ENCODE measurements at regions not wholly inside any gene's neighbourhood (a gene's known extent, or its start where the extent isn't known, plus 50 kb on each side); places are given as distances from the start of the nearest gene placed in this dataset.
"Not testable (repeated sequence)": the region's sequence is repeated elsewhere in the genome, so short reads cannot be mapped to it uniquely, and the experiment has no call there.

DNA sequence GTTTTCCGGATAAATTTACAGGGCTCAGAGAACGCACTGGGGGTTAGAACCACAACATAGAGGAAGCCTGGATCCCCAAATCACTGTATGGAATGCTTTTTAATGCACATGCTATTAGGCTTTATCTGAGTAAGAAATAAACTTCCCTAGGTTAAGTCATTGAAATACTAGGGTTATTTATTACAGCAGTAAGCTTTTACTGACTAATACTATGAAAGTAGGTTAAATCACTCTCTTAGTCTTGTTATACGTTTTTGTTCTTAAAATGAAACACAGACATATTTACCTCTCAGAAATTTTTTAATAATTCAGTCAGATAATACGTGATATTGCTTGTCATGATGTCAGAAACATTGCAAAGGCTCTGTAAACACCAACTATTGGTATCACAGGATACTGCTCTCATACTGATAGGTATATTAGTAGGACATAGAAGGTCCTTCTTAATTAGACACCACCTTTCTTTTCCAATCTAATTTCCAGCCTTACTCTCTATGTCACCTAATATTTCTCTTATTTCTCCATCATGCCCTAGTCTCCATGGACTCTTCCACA, 162.7 kb upstream of the NYAP2 start:
- DNase-seq = no peak

DNA sequence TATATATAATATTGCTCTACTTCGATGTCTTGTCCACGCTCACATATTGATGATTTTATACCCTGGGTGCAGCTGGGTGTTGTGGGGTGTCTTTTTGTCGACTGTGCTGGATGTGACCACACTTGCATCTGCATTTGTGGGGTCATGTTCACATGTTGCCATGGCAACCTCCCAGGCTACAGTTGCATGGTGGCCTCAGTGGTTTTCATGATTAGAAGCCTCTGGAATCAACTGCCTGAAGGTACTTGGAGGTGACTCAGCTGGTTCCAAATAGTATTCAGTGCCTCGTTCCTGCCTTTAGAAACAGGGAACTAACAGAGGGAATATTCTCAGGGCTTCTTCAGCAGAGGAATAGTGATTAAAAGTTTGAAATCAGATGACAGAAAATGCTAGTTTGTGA, 166.3 kb upstream of the NYAP2 start:
- DNase-seq = no peak

DNA sequence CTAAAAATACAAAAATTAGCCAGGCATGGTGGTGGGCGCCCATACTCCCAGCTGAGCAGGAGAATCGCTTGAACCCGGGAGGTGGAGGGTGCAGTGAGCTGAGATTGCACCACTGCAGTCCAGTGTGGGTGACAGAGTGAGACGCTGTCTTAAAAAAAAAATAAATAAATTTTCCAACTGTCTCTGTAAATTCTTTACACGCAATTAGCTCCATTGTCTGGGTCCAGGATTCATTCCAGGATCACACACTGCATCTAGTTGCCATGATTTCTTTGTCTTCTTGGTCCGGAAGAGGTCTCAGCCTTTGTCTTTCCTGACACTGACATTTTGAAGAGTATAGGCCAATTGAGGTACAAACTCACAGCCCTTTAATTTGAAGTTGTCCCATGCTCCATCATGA, 167.6 kb upstream of the NYAP2 start:
- no peak for DNase-seq

DNA sequence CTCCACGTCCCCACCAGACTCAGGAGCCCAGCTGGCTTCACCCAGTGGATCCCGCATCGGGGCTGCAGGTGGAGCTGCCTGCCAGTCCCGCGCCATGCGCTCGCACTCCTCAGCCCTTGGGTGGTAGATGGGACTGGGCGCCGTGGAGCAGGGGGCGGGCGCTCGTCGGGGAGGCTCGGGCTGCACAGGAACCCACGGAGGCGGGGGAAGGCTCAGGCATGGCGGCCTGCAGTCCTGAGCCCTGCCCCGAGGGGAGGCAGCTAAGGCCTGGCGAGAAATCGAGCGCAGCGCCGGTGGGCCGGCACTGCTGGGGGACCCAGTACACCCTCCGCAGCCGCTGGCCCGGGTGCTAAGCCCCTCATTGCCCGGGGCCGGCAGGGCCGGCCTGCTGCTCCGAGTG, 170.2 kb upstream of the NYAP2 start:
- not testable (repeated sequence) for DNase-seq

DNA sequence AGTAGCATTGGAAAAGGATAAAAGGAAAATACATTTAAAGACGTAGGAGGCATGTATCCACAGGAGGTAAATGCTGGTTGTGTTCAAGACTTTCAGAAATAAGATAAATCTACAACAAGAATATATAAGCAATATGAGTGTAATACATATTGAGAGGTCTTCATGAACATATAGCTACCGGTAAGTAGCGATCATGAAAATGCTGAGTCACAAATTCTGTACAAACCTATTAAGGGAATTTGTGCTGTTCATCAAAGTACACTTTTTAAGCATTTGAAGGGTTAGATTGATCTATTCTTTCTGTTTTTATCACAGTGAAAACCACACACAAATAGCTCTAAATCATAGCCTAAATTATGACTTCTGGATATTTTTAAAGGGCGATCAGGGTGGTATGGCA, 173.1 kb upstream of the NYAP2 start:
- no peak for DNase-seq

DNA sequence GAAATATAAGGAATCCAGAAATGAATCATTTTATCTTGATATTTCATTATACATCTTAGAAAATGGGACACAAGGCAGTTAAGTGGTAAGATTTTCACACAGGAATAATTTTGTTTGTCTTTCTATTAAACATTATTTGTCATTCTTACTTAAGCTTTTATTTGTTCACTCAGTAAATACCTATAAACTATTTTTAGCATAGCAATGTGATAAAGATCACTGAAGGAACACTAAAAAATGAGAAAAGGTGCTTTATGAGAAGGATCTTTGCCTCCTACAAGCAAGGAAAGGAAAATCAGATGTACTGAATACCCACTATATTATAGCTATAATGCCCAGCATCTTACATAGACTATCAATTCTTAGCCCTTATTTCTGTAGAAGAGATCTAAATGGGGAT, 176.2 kb upstream of the NYAP2 start:
- DNase-seq = no peak

DNA sequence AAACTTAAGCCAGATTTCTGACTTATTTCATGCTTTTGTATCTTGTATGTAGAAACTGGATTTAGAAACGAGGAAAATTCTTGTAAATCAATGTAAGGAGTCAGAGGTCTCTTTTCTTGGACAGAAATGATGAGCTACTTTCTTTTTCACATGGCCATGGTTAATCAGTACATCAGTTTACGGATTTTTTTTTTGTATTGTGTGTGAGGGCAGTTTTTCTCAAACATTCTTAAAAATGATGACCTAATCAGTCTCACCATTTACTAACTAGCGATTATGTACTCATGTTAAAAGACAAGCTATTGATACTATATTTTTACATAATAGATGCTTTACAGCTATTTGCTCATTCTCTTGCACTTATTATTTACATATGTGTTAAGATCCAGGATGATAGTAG, 165.2 kb upstream of the DOCK10 start:
- no peak for DNase-seq

DNA sequence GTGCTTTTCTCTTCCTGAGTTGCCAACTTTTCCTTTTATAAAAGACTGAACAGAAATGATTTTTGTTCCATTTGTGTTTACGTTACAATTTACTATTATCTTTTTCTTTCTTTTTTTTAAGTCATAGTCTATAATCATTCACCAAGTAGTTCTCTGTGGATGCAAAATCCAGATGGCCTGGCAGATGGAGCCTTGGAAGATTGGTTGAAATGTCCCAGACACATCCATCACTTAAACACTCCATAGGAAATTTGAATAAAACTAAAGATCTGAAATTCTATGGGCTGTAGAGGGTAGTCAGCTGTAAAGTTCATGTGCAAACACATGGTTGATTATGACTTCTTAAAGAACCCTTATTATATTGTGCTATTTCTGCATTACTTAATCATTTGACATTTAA, 164.8 kb upstream of the DOCK10 start:
- no peak for DNase-seq

DNA sequence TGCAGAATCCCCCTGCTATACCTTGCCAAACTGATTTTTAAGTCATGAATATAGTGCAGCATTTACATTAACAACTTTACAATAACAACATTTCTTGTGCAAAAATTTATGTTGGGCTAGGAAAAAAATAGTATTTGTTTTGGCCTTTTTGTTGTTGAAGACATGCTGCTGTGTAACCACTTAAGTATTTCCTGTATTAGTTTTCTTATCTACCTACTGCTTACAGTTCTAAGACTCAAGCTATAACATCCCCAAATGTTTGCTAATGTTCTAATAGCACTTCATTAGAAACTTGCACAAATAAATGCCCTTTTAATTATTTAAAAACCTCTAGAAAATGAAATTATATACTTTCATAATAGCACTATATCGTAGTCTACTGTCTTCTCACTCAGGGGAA, 154.3 kb upstream of the DOCK10 start:
- no peak for DNase-seq

DNA sequence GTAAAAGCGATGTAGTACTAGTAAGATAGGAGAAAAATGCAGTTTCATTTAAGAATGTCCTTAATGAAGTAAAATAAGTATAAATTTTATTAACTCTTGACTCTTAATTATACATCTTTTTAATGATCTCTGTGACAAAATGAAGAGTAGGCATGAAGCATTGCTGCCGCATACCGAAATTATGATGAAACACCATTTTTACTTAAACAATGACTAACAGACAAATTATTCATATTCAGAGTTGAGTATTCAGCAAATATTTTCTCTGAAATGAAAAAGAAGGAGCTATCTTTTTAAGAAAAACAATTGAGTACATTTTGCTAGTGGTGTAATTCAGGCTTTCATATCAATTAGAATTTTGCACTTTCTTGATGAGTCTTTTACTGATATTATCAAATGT, 150.6 kb upstream of the DOCK10 start:
- DNase-seq = no peak

DNA sequence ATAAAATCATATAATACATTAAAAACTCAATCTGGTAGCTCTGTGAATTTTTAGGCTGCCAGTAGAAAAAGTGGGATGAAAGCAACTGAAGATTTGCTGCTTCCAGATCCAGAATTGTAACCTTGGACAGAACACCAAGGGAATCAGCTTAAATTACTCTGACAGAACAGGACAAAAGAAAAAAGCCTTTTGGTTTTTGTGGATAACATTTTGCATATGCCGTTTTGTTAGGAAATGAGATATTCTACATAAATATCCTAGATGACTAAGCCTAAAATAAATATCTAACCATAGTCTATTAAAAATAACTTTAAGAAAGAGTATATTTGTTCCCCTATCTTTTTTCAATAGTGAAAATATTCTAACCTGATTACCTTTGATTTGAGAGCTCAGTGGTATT, 148.7 kb upstream of the DOCK10 start:
- DNase-seq = no peak

DNA sequence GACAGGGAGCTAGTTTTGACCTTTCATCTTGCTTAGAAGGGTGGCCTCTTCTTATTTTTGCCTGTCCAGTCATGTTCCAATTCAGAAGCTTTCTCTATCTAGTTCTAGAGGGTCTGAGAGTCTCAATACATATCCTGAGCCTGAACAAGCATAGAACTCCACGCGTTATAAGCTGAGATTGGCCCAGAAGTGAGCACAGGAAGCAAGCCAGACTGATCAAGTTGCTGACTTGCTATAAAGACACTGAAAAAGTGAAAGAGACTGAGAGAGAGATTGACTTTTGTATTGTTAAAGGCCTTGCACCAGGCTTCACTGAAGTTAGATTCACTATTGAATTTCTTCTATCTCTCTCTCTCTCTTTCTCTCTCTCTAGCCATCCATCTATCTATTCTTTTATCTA, 142.7 kb upstream of the DOCK10 start:
- DNase-seq = no peak

DNA sequence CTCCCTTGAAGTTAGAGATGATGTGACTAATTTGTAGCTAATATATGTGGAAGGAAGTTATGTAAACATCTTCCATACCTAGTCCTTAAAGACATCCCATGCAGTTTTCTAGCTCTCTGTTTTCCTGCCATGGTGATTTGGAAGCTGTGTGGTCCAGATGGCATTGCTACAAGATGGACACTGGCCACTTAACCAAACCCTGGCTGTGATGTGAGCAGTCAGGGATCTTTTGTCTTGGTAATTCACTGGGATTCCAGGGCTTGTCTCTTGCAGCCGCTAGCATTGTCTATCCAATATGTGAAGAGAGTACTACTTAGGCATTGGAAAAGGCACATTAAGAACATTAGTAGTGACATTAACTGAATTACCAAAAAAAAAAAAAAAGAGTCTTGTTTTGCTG, 139.9 kb upstream of the DOCK10 start:
- no peak for DNase-seq

DNA sequence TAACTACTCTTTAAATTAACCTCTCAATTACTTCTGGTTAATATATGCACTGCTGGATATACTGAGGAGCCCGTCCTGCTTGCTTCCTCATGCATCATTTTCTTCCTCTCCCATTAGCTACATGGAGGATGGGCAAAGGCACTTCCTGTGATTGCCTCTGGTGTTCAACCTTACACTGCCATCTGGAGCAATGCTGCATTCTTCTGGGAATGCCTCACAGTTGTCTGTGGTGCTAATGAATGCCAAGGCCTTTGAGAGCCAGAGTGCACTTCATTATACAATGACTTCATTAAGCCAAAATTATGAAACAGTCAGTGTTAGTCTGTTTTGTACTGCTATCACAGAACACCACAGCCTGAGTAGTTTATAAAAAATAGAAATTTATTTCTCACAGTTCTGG, 134.8 kb upstream of the DOCK10 start:
- DNase-seq = no peak

DNA sequence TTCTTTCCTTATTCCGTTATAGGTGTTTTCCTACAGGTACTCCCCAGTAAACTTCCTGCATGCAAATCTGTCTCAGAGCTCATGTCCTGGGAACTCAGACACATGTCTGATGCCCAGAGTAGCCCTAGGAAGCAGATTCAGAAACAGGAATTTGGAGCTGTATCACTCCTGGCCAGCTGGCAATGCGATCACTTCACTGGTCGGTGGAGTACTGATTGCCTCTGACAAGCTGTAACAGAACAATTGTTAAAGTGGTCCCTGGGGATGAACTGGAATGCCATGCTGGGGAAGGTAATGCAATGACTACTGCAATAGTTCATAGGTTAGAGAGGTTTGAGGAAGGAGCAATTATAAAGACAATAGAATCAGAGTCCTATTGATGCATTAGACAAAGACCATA, 131.6 kb upstream of the DOCK10 start:
- no peak for DNase-seq

DNA sequence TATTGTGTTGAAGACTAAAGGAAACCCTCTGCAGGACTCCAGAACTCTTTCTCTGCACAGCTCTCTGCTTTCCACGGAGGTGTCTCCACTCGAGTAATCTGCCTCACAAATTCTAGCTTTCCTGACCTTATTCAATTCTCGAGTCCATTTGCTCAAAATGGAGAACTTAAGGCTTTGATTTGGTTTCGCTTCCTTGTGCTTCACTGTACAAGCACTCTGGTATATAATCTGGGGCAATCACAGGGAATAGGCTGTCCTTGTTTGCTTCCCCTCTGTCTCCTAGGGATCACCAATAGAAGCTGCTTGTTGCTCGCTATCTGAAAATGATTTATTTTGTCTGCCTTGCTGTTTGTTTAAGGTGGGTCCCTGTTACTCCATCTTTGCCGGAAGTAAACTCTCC, 129.1 kb upstream of the DOCK10 start:
- no peak for DNase-seq

DNA sequence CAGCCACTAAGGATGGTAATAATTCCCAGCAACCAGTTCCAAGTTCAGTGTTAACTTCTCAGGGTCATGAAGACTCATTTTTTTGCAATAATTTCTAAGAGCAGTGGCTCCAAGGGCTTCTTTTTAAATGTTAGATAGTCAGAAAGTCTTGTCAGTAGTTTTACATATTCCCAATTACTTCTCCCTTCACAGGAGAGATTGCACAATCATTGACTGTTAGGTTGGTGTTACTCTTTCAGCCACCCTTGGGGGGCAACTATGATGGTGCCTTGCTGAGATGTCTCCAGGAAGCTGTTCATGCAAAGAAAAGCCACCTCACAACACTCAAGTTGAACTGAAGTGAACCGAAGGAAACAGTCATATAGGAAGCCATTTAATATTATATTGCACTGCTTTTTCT, 127.9 kb upstream of the DOCK10 start:
- DNase-seq = no peak

DNA sequence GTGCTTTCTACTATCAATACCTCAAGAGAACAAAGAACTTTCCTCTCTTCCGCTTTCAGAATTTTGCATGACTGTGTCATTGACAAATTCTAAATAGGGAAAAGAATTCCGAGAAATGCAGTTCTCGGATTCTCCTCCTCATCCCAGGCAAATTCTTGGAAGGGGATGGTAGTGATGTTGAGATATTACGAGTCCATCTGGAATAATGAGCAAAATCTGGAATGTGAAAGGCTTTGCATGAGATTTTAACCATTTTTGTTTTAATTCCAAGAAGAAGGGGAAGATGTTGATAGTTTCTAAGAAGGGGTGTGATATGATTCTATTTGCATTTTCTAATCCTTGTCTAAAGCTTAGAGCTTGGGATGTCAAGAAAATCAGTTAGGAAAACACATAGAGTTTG, 127.1 kb upstream of the DOCK10 start:
- no peak for DNase-seq

DNA sequence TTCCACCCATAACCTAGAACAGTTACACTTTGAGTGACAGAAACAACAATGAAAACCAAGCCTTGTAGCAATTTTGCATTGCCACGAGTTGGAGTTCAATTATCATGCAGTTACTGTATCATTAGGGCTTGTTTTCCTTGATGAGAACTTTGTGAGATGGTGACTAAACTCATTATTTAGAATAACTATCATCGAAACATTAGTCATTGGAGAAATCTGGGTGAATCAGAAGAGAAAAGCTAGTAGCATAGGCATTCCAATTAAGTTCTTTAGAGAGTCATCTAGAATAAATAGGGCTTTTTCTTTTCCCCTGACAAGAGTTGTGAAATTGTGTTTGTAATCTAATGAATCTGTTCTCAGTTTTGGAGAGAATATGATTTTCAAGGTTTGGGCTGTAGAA, 122.8 kb upstream of the DOCK10 start:
- no peak for DNase-seq

DNA sequence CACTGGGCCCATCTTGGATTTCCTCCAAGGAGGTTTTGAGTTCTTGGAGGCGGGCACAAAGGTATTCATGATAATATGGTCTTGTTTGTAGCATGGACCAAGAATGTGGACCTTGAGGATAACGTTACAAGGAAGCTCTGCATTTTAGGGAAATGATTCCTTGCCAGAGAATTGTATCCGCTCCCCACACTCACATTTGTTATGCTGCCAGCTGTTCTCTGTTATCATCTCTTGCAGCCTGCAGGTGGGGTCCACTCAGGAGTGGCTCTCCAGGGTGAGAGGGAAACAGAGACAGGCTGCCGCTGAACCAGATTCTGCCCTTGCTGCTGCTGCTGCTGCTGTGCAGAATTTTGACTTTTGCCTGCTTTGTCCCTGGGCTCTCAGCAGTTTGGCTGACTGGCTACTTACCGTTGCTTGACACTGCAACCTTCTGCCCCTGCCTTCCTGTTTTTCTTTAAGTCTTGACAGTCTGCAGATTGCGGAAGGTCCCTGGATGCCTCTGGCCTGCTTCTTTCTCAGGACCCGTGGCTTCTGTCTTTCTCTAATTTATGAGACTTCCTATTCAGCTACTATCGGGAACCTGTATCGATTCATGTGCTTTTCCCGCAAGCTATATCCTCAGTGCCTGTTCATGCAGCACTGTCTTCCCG, 122.3 kb upstream of the DOCK10 start:
- no peak for DNase-seq

DNA sequence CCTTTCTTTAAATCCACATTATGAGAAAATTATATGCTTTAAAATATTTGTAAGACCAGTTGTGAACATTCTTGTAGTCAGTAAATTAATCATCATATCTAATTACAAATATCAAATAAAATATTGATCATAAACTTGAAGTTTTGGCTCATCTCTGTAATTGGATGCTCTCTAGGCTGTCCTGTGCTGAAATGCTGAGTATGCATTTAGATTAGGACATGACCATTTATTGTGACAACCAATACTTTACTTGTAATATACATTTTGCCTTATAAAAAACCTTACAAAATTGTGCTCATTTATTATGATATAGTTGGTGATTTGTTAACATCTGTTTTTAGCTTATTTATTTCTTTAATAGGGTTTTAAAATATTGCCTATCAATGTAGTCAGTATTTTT, 116.1 kb upstream of the DOCK10 start:
- no peak for DNase-seq

DNA sequence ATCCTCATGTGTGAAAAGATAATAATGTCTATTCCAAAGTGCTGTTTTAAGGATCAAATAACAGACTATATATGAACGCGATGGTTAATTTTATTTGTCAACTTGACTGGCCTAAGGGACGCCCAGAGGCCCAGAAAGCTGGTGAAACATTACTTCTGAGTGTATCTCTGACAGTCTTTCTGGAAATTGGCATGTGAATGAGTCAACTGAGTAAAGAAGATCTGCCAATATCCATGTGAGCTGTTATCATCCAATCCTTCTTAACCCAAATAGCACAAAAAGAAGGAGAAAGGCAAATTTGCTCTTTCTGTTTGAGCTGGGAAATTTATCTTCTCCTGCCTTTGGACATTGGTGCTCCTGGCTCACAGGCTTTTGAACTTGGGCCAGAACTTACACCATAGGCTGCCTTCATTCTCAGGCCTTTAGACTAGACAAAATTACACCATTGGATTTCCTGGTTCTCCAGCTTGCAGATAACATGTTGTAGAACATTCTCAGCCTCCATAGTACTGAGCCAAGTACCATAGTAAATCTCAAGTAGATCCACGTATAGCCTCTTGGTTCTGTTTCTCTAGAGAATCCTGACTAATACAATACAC, 114.7 kb upstream of the DOCK10 start:
- no peak for DNase-seq

DNA sequence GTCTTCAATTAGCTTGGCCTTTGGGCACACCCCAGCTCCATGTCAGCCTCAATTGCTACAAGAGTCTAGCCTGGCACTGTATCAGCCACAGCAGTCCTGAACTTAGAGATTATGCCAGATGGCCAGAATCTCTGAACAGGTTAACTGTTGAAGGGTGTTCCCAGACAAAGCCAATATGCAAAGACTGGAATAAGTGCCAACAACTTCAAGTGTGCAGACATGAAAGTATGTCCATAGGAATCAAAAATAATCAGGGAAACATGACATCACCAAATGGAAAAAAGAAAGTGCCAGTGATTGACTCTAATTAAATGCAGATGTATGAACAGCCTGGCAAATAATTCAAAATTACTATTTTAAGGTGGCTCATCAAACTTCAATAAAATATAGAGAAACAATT, 98.5 kb upstream of the DOCK10 start:
- DNase-seq = no peak

DNA sequence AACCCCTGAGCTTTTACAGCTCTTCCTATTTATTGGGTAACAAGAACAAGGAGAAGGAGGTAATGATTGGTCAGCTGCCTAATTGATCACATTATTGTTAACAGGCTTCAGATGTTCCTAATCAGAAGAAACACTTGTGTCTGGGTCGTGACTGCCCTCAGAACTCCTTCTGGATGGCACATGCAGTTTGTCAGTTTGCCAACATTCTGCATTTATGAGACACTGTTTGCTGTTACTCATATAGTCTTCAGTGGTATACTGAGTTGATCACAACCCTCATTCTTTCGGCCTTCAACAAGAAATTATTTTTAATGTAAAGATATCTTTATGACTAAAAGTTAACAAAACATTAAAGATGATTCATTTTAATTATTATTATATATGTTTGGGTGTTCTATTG, 95.7 kb upstream of the DOCK10 start:
- no peak for DNase-seq

DNA sequence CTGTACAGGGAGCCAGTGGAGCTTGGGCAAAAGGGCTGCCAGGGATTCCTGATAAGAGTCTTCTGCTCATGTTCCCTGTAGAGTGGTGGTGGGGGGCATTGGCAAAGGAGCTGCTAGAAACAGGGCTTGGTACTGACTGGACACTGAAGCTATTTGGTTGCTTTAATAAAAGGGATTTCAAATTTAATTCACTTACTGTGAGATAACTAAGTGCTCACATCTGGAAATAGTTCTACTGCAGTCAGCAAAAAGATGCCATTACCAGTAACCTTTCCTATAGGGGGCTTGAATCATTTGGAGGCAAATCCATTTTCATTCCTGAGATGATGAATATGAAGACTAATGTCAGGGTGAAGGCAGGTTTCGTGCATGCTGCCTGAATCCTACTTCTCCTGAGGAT, 94.3 kb upstream of the DOCK10 start:
- DNase-seq = no peak

All from stimulated activated CD4-positive, alpha-beta T cell treated with anti-CD3 and anti-CD28 coated beads, Interleukin-12 subunit alpha, Interleukin-12 subunit beta, amount 100 ng/mL, for 4 hours (primary cell).